Endodermal cell (in vitro differentiated cells): ENCODE measurements at regions not wholly inside any gene's neighbourhood (a gene's known extent, or its start where the extent isn't known, plus 50 kb on each side); places are given as distances from the start of the nearest gene placed in this dataset.
"Not testable (repeated sequence)": the region's sequence is repeated elsewhere in the genome, so short reads cannot be mapped to it uniquely, and the experiment has no call there.

ENCODE experiments used
- DNase-seq: peaks from one replicate; pipeline ENCODE4 v3.0.0-alpha.2; 2017
- H3K27ac ChIP-seq: 2 replicates; pipeline ENCODE4 v1.5.1; 2013; ENCODE audit warnings: mild to moderate bottlenecking, low read depth, low read length, moderate library complexity
- H3K27me3 ChIP-seq: 2 replicates; pipeline ENCODE4 v1.6.1; 2013; ENCODE audit warnings: mild to moderate bottlenecking, low read length, moderate library complexity; ENCODE audit not compliant: insufficient read depth, control insufficient read depth, poor library complexity, severe bottlenecking
- H3K36me3 ChIP-seq: 2 replicates; pipeline ENCODE4 v1.7.0; 2013; ENCODE audit warnings: mild to moderate bottlenecking, low read length, moderate library complexity; ENCODE audit not compliant: control insufficient read depth, insufficient read depth
- H3K4me1 ChIP-seq: one replicate; pipeline ENCODE4 v1.7.0; 2013; ENCODE audit warnings: low read length; ENCODE audit not compliant: control insufficient read depth, insufficient read depth
- H3K4me3 ChIP-seq: 2 replicates; pipeline ENCODE4 v1.5.1; 2013; ENCODE audit warnings: mild to moderate bottlenecking, low read length, moderate library complexity
- H3K9ac ChIP-seq: 2 replicates; pipeline ENCODE4 v1.6.1; 2013; ENCODE audit warnings: mild to moderate bottlenecking, low read length, moderate library complexity; ENCODE audit not compliant: poor library complexity, severe bottlenecking; ENCODE audit errors: extremely low read depth
- H3K9me3 ChIP-seq: 2 replicates; pipeline ENCODE4 v1.6.1; 2013; ENCODE audit warnings: mild to moderate bottlenecking, low read length, moderate library complexity; ENCODE audit not compliant: control insufficient read depth
- H3K27ac Mint-ChIP-seq: 2 replicates; pipeline ENCODE4 v1.8.0; 2020; ENCODE audit warnings: mixed read lengths
- H3K27me3 Mint-ChIP-seq: 2 replicates; pipeline ENCODE4 v1.8.0; 2021; ENCODE audit warnings: mild to moderate bottlenecking, mixed read lengths; ENCODE audit not compliant: insufficient read depth
- H3K36me3 Mint-ChIP-seq: 2 replicates; pipeline ENCODE4 v1.8.0; 2020; ENCODE audit warnings: low read depth, mixed read lengths
- H3K4me1 Mint-ChIP-seq: 2 replicates; pipeline ENCODE4 v1.8.0; 2020; ENCODE audit warnings: mixed read lengths
- H3K4me3 Mint-ChIP-seq: 2 replicates; pipeline ENCODE4 v1.8.0; 2020; ENCODE audit warnings: mild to moderate bottlenecking, moderate library complexity, mixed read lengths
- H3K9me3 Mint-ChIP-seq: 2 replicates; pipeline ENCODE4 v1.8.0; 2020; ENCODE audit warnings: mild to moderate bottlenecking, mixed read lengths
- WGBS, 2 experiments: methylation state at CpG; one replicate each; pipeline versions ENCODE4 v1.1.5 to v1.1.7; 2013; ENCODE audit warnings: missing lambda C conversion rate in 2 of 2, mixed read lengths in 1 of 2; ENCODE audit not compliant: insufficient coverage in 1 of 2, insufficient read length in 1 of 2; 5-methylcytosine and 5-hydroxymethylcytosine counted together

GRCh38 chr9:67477465-67477864 lies 381.3 kb upstream of the ANKRD20A1 start:
- H3K27me3 Mint-ChIP-seq, H3K4me1 ChIP-seq, H3K4me3 Mint-ChIP-seq, H3K9ac ChIP-seq, H3K36me3 ChIP-seq, H3K4me3 ChIP-seq, H3K9me3 Mint-ChIP-seq, H3K4me1 Mint-ChIP-seq, H3K27ac Mint-ChIP-seq, H3K36me3 Mint-ChIP-seq, DNase-seq, H3K9me3 ChIP-seq, H3K27ac ChIP-seq, H3K27me3 ChIP-seq: not testable (repeated sequence)
- no CpG with 5 or more reads among the region's 4 CpGs for WGBS, 2 experiments

DNA sequence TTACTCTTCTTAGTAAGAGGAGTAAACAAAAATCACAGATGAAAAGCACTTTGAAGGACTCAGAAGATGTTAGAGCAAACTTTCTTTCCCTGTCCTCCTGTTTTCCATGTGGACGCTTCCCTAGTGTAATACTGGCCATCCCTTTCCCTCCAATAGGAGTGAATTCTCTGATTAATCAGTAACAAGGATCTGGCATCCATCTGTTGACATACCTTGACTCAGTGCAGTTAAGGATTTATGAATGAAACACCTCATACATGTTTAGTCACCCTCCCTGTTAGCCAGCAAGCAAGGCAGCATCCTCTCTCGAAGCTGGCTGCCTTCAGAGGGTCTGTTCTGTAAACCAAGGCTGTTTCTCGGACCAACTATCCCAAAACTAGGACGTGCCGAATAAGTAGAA lies 388.0 kb upstream of the ANKRD20A1 start:
- not testable (repeated sequence) for H3K27ac Mint-ChIP-seq, H3K4me3 ChIP-seq
- WGBS, 2 experiments = no CpG with 5 or more reads among the region's 5 CpGs

GRCh38 chr9:67468326-67468725 lies 390.4 kb upstream of the ANKRD20A1 start:
- H3K4me1 ChIP-seq, H3K27ac Mint-ChIP-seq, H3K36me3 Mint-ChIP-seq, H3K9me3 Mint-ChIP-seq, H3K27me3 Mint-ChIP-seq, H3K9me3 ChIP-seq, DNase-seq, H3K4me3 ChIP-seq, H3K27ac ChIP-seq, H3K4me1 Mint-ChIP-seq, H3K4me3 Mint-ChIP-seq, H3K27me3 ChIP-seq, H3K9ac ChIP-seq, H3K36me3 ChIP-seq: not testable (repeated sequence)
- no CpG with 5 or more reads among the region's 1 CpG for WGBS, 2 experiments

More for the DNA sequence above, 388.0 kb upstream of the ANKRD20A1 start:
- H3K27me3 Mint-ChIP-seq, H3K4me1 Mint-ChIP-seq, H3K9me3 Mint-ChIP-seq, H3K9me3 ChIP-seq, H3K4me3 Mint-ChIP-seq, H3K4me1 ChIP-seq, H3K36me3 Mint-ChIP-seq, H3K27me3 ChIP-seq, H3K36me3 ChIP-seq, H3K27ac ChIP-seq, DNase-seq, H3K9ac ChIP-seq: not testable (repeated sequence)

GRCh38 chr9:67461796-67462757 lies 396.7 kb upstream of the ANKRD20A1 start:
- H3K27me3 ChIP-seq, H3K36me3 ChIP-seq, H3K4me3 ChIP-seq, H3K27ac Mint-ChIP-seq, DNase-seq, H3K9me3 Mint-ChIP-seq, H3K4me1 Mint-ChIP-seq, H3K9me3 ChIP-seq, H3K27me3 Mint-ChIP-seq, H3K4me1 ChIP-seq, H3K4me3 Mint-ChIP-seq, H3K36me3 Mint-ChIP-seq, H3K9ac ChIP-seq, H3K27ac ChIP-seq: not testable (repeated sequence)
- no CpG with 5 or more reads among the region's 25 CpGs for WGBS, 2 experiments

DNA sequence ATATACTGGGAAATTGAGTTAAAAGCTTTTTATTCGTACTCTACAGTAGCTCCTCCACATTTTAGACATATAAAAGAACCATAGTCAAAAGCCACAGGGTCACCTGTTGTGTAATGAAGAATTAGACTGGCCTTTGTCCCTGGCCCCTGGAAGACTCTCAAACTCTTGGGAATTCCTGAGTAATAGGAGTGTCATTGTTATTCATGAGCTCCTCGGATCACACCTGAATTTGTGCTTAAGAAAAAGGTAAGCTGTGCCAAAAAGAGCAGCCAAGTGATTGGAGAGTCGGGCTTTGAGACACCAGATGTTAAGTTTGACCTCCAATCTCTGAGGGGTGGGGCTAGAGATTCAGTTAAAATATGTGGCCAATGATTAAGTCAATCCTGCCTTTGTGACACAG lies 405.8 kb upstream of the ANKRD20A1 start:
- not testable (repeated sequence) for H3K36me3 ChIP-seq, H3K9me3 ChIP-seq, H3K9me3 Mint-ChIP-seq, H3K36me3 Mint-ChIP-seq, H3K4me1 ChIP-seq, DNase-seq, H3K4me3 Mint-ChIP-seq, H3K27me3 ChIP-seq, H3K4me1 Mint-ChIP-seq, H3K27me3 Mint-ChIP-seq, H3K4me3 ChIP-seq, H3K27ac Mint-ChIP-seq, H3K9ac ChIP-seq, H3K27ac ChIP-seq
- no CpG with 5 or more reads among the region's 3 CpGs for WGBS, 2 experiments

- H3K4me1 ChIP-seq, H3K36me3 Mint-ChIP-seq, H3K27ac Mint-ChIP-seq, H3K9ac ChIP-seq, DNase-seq, H3K4me1 Mint-ChIP-seq, H3K4me3 ChIP-seq, H3K9me3 Mint-ChIP-seq, H3K27me3 ChIP-seq, H3K27ac ChIP-seq, H3K27me3 Mint-ChIP-seq, H3K9me3 ChIP-seq, H3K36me3 ChIP-seq, H3K4me3 Mint-ChIP-seq: not testable (repeated sequence)
- no CpG with 5 or more reads among the region's 3 CpGs for WGBS, 2 experiments
Measured at GRCh38 chr9:67442313-67442712, 416.4 kb upstream of the ANKRD20A1 start.

- H3K36me3 ChIP-seq, H3K27ac ChIP-seq, H3K9me3 Mint-ChIP-seq, H3K27me3 Mint-ChIP-seq, H3K4me3 ChIP-seq, H3K9ac ChIP-seq, H3K9me3 ChIP-seq, H3K4me1 Mint-ChIP-seq, H3K27ac Mint-ChIP-seq, DNase-seq, H3K4me1 ChIP-seq, H3K36me3 Mint-ChIP-seq, H3K4me3 Mint-ChIP-seq, H3K27me3 ChIP-seq: not testable (repeated sequence)
- no CpG with 5 or more reads among the region's 3 CpGs for WGBS, 2 experiments
Measured at GRCh38 chr9:67437011-67437410, 421.7 kb upstream of the ANKRD20A1 start.
